ENCODE measurements at regions not wholly inside any gene's neighbourhood (a gene's known extent, or its start where the extent isn't known, plus 50 kb on each side); places are given as distances from the start of the nearest gene placed in this dataset.
"Not testable (repeated sequence)": the region's sequence is repeated elsewhere in the genome, so short reads cannot be mapped to it uniquely, and the experiment has no call there.

DNA sequence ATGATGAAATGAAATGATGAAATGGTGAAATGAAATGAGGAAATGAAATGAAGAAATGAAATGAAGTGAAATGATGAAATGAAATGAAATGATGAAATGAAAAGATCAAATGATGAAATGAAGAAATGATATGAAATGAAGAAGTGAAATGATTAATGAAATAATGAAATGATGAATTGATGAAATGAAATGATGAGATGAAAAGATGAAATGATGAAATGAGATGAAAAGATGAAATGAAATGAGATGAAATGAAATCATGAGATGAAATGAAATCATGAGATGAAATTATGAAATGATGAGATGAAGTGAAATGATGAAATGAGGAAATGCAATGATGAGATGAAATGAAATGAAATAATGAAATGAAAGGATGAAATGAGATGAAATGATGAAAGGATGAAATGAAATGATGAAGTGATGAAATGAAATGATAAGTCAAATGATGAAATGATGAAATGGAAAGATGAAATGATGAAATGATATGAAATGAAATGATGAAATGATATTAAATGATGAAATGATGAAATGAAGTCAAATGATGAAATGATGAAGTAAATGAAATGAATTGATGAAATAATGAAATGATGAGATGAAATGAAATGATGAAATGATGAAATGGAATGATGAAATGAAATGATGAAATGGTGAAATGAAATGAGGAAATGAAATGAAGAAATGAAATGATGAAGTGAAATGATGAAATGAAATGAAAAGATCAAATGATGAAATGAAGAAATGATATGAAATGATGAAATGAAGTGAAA, 220.9 kb upstream of the VKORC1L1 start (continued):
- TF ChIP-seq, protein P1, sequence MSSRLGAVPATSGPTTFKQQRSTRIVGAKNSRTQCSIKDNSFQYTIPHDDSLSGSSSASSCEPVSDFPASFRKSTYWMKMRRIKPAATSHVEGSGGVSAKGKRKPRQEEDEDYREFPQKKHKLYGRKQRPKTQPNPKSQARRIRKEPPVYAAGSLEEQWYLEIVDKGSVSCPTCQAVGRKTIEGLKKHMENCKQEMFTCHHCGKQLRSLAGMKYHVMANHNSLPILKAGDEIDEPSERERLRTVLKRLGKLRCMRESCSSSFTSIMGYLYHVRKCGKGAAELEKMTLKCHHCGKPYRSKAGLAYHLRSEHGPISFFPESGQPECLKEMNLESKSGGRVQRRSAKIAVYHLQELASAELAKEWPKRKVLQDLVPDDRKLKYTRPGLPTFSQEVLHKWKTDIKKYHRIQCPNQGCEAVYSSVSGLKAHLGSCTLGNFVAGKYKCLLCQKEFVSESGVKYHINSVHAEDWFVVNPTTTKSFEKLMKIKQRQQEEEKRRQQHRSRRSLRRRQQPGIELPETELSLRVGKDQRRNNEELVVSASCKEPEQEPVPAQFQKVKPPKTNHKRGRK (tag; IDR thresholded peaks at IDR 0.05), result peak; percentile 69
- not testable (repeated sequence) for TF ChIP-seq CEBPG (CRISPR knock-in tag; IDR thresholded peaks at IDR 0.05)
- TF ChIP-seq CEBPG (tag; conservative IDR thresholded peaks at IDR 0.05 in 1 of 2, IDR thresholded peaks at IDR 0.05 in 1 of 2) (peak in 1 of 2 experiments; percentile 65; a peak in 2 of 4 replicates), ZNF24 (IDR thresholded peaks at IDR 0.05) (peak; percentile 97)

DNA sequence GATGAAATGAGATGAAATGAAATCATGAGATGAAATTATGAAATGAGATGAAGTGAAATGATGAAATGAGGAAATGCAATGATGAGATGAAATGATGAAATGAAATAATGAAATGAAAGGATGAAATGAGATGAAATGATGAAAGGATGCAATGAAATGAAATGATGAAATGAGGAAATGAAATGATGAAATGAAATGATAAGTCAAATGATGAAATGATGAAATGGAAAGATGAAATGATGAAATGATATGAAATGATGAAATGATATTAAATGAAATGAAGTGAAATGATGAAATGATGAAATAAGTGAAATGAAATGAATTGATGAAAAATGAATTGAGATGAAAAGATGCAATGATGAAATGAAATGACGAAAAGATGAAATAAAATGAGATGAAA, 220.2 kb upstream of the VKORC1L1 start:
- H3K79me2 ChIP-seq (ENCODE audit: control insufficient read depth, insufficient read depth, low read length); in situ Hi-C loops (cut with MboI); H3K27me3 ChIP-seq (ENCODE audit: control insufficient read depth in 2 of 2, insufficient read depth in 2 of 2, low read length in 2 of 2); ATAC-seq; H3K4me3 ChIP-seq; H2AFZ ChIP-seq (ENCODE audit: low read depth, low read length); H3K9me3 ChIP-seq (replicated peaks; ENCODE audit: control insufficient read depth, insufficient read depth, low read depth, low read length); intact Hi-C loops (cut with micrococcal nuclease); CTCF ChIA-PET (ENCODE audit: low intra/inter-chr PET ratio); H3K36me3 ChIP-seq (ENCODE audit: control insufficient read depth, insufficient read depth, low read length); H3K27ac ChIP-seq (ENCODE audit: extremely low read depth, low read depth, low read length); H3K9ac ChIP-seq (ENCODE audit: insufficient read depth in 1 of 2, low read depth in 2 of 2, low read length in 2 of 2); BruUV-seq (replicated peaks); FAIRE-seq; H3K9me1 ChIP-seq (ENCODE audit: control insufficient read depth, insufficient read depth, low read length); POLR2A ChIA-PET; H3K4me2 ChIP-seq (ENCODE audit: insufficient read depth, low read length); H4K20me1 ChIP-seq (replicated peaks; ENCODE audit: control insufficient read depth, insufficient read depth, low read length); H3K4me1 ChIP-seq (replicated peaks in 1 of 2; ENCODE audit: control insufficient read depth in 2 of 2, insufficient read depth in 2 of 2, low read length in 2 of 2); DNase-seq (ENCODE audit: extremely low read depth in 1 of 4, low spot score in 3 of 4): not testable (repeated sequence)
- whole genome bisulfite sequencing (ENCODE audit: insufficient coverage, low coverage, missing lambda C conversion rate), result no CpG with 5 or more reads among the region's 1 CpG

GRCh38 chr7:65656494-65657188, 216.2 kb upstream of the VKORC1L1 start:
- H3K79me2 ChIP-seq (ENCODE audit: control insufficient read depth, insufficient read depth, low read length); H4K20me1 ChIP-seq (replicated peaks; ENCODE audit: control insufficient read depth, insufficient read depth, low read length); CTCF ChIA-PET (ENCODE audit: low intra/inter-chr PET ratio); H3K4me3 ChIP-seq; in situ Hi-C loops (cut with MboI); BruUV-seq (replicated peaks); POLR2A ChIA-PET; H3K27ac ChIP-seq (ENCODE audit: extremely low read depth, low read depth, low read length); H2AFZ ChIP-seq (ENCODE audit: low read depth, low read length); FAIRE-seq; H3K9ac ChIP-seq (ENCODE audit: insufficient read depth in 1 of 2, low read depth in 2 of 2, low read length in 2 of 2); intact Hi-C loops (cut with micrococcal nuclease); H3K36me3 ChIP-seq (ENCODE audit: control insufficient read depth, insufficient read depth, low read length); H3K4me2 ChIP-seq (ENCODE audit: insufficient read depth, low read length); H3K9me3 ChIP-seq (replicated peaks; ENCODE audit: control insufficient read depth, insufficient read depth, low read depth, low read length); H3K4me1 ChIP-seq (replicated peaks in 1 of 2; ENCODE audit: control insufficient read depth in 2 of 2, insufficient read depth in 2 of 2, low read length in 2 of 2); DNase-seq (ENCODE audit: extremely low read depth in 1 of 4, low spot score in 3 of 4); H3K9me1 ChIP-seq (ENCODE audit: control insufficient read depth, insufficient read depth, low read length); H3K27me3 ChIP-seq (ENCODE audit: control insufficient read depth in 2 of 2, insufficient read depth in 2 of 2, low read length in 2 of 2): not testable (repeated sequence)
- WGBS (ENCODE audit: insufficient coverage, low coverage, missing lambda C conversion rate), result no CpG with 5 or more reads among the region's 5 CpGs
- peak; percentile 96 for ATAC-seq

Measured in K562 (cell line).